SK-N-SH (cell line): ENCODE measurements at regions not wholly inside any gene's neighbourhood (a gene's known extent, or its start where the extent isn't known, plus 50 kb on each side); places are given as distances from the start of the nearest gene placed in this dataset.

Experiments used
- CTCF ChIP-seq: fragments of 200-600 bp; sonication (generic); IDR thresholded peaks from 2 replicates; pipeline ENCODE4 v1.6.1; 2017; ENCODE audit warnings: antibody characterized with exemption, mild to moderate bottlenecking, moderate library complexity
- NFIC ChIP-seq: IDR thresholded peaks from 2 replicates; pipeline ENCODE4 v1.4.0; 2012; ENCODE audit warnings: borderline replicate concordance
- RAD21 ChIP-seq: IDR thresholded peaks from 2 replicates; pipeline ENCODE4 v1.6.1; 2012; ENCODE audit warnings: mild to moderate bottlenecking, low read length
- SMC3 ChIP-seq: IDR thresholded peaks from 2 replicates; pipeline ENCODE4 v1.6.1; 2012; ENCODE audit warnings: low read depth, low read length, improper control_type of control experiment
- TAF1 ChIP-seq: IDR thresholded peaks from 2 replicates; pipeline ENCODE4 v1.6.1; 2012; ENCODE audit warnings: low read depth, mild to moderate bottlenecking, low read length, moderate library complexity, borderline replicate concordance
- TCF12 ChIP-seq: IDR thresholded peaks from 2 replicates; pipeline ENCODE4 v1.4.0; 2012
- YY1 ChIP-seq: IDR thresholded peaks from 2 replicates; pipeline ENCODE4 v1.4.0; 2012; ENCODE audit warnings: low read depth, mild to moderate bottlenecking

DNA sequence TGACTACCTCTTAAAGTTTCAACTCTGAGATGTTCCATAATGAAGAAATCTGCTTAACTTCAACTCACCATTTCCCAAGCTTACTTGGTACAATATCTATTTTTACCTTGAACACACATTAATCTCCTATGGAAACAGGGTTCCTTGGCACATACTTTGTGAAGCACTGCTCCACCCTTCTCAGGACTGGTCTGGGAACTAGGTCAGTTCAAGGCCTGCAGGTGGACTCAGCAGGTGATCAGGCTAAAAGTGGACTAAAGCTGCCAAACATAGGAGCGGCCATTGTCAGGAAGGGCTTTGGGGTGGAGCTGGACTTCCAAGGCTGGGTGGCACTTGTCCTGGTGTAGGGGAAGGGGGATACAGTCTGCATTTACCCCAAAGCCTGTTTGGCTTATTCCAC is 202.3 kb downstream of the NUAK1 start:
- no peak for TF ChIP-seq YY1
- TF ChIP-seq CTCF: no peak
- no peak for TF ChIP-seq NFIC
- no peak for TF ChIP-seq TAF1
- TF ChIP-seq SMC3: no peak
- no peak for TF ChIP-seq RAD21
- no peak for TF ChIP-seq TCF12
